GM12878 (cell line): ENCODE measurements at regions not wholly inside any gene's neighbourhood (a gene's known extent, or its start where the extent isn't known, plus 50 kb on each side); places are given as distances from the start of the nearest gene placed in this dataset.

Experiments
- ATF3 ChIP-seq: IDR thresholded peaks from 2 replicates; pipeline ENCODE4 v1.6.1; 2011; ENCODE audit warnings: low read depth, mild to moderate bottlenecking, low read length, moderate library complexity, borderline replicate concordance; ENCODE audit errors: extremely low read depth
- BRCA1 ChIP-seq: IDR thresholded peaks from 2 replicates; pipeline ENCODE4 v1.6.1; 2011; ENCODE audit warnings: low read depth, low read length, improper control_type of control experiment
- CTCF ChIP-seq, 3 experiments: IDR thresholded peaks in 2 of 3; conservative IDR thresholded peaks in 1 of 3; 2 replicates each; pipeline ENCODE4 v1.5.1; 2011; ENCODE audit warnings: low read depth in 3 of 3, low read length in 3 of 3, mild to moderate bottlenecking in 3 of 3, control low read depth in 2 of 3, moderate library complexity in 2 of 3, inconsistent platforms in 1 of 3, mixed read lengths in 1 of 3; ENCODE audit not compliant: control insufficient read depth in 2 of 3, insufficient read depth in 1 of 3; ENCODE audit errors: extremely low read depth in 1 of 3
- DPF2 ChIP-seq: fragments of 450-650 bp; IDR thresholded peaks from 2 replicates; pipeline ENCODE4 v1.6.1; 2017; ENCODE audit warnings: mild to moderate bottlenecking
- GABPA ChIP-seq: IDR thresholded peaks from 2 replicates; pipeline ENCODE4 v1.6.1; 2014; ENCODE audit warnings: antibody characterized with exemption, low read depth, mild to moderate bottlenecking, inconsistent platforms
- JUNB ChIP-seq: IDR thresholded peaks from 2 replicates; pipeline ENCODE4 v1.6.1; 2016; ENCODE audit warnings: antibody characterized with exemption, mild to moderate bottlenecking
- JUND ChIP-seq: IDR thresholded peaks from 2 replicates; pipeline ENCODE4 v1.6.1; 2012; ENCODE audit warnings: low read depth, mild to moderate bottlenecking, low read length, improper control_type of control experiment, moderate library complexity
- NFXL1 ChIP-seq: fragments of 450-650 bp; IDR thresholded peaks from 2 replicates; pipeline ENCODE4 v1.6.1; 2017; ENCODE audit warnings: antibody characterized with exemption, mild to moderate bottlenecking, borderline replicate concordance
- POLR2A ChIP-seq: IDR thresholded peaks from 2 replicates; pipeline ENCODE4 v1.6.1; 2011; ENCODE audit warnings: low read depth, mild to moderate bottlenecking, low read length
- PRDM15 ChIP-seq: fragments of 450-650 bp; formaldehyde crosslinking; IDR thresholded peaks from 2 replicates; pipeline ENCODE4 v1.4.0; 2020; ENCODE audit warnings: mild to moderate bottlenecking, moderate library complexity
- TARDBP ChIP-seq: IDR thresholded peaks from 2 replicates; pipeline ENCODE4 v1.6.1; 2016; ENCODE audit warnings: borderline replicate concordance
- USF1 ChIP-seq: IDR thresholded peaks from 2 replicates; pipeline ENCODE4 v1.6.1; 2011; ENCODE audit warnings: borderline replicate concordance, low read depth, mild to moderate bottlenecking, moderate library complexity, mixed read lengths, low read length; ENCODE audit not compliant: insufficient read depth; ENCODE audit errors: extremely low read length
- ZBTB4 ChIP-seq: fragments of 450-650 bp; formaldehyde crosslinking; IDR thresholded peaks from 2 replicates; pipeline ENCODE4 v1.4.0; 2022; ENCODE audit warnings: mild to moderate bottlenecking, moderate library complexity

- no peak for TF ChIP-seq DPF2
- no peak for TF ChIP-seq PRDM15 (CRISPR knock-in tag)
- no peak for TF ChIP-seq ZBTB4 (CRISPR knock-in tag)
- TF ChIP-seq JUND: no peak
- no peak for TF ChIP-seq JUNB
- TF ChIP-seq USF1: no peak
- TF ChIP-seq ATF3: no peak
- TF ChIP-seq POLR2A: no peak
- TF ChIP-seq GABPA: no peak
- TF ChIP-seq BRCA1: no peak
- no peak for TF ChIP-seq TARDBP
- no peak for TF ChIP-seq CTCF (IDR thresholded peaks at IDR 0.05 in 2 of 3, conservative IDR thresholded peaks at IDR 0.05 in 1 of 3; ENCODE audit: control insufficient read depth in 2 of 3, extremely low read depth in 1 of 3, insufficient read depth in 1 of 3, low read depth in 3 of 3, low read length in 3 of 3)
- no peak for TF ChIP-seq NFXL1
These were observed 139.3 kb downstream of the CXCL12 start for GRCh38 chr10:44245601-44245938.
